GM12892 (cell line): ENCODE measurements at regions not wholly inside any gene's neighbourhood (a gene's known extent, or its start where the extent isn't known, plus 50 kb on each side); places are given as distances from the start of the nearest gene placed in this dataset.
A peak's percentile ranks its signal among the peaks of the same experiment; 100 is the strongest.
"Not testable (repeated sequence)": the region's sequence is repeated elsewhere in the genome, so short reads cannot be mapped to it uniquely, and the experiment has no call there.

ENCODE experiments used
- DNase-seq: peaks from one replicate; pipeline ENCODE4 v3.0.0; 2011; ENCODE audit not compliant: insufficient read length
- FAIRE-seq: peaks from 2 replicates; lab custom pipeline; 2011; peaks lifted over from hg19 to GRCh38; lab: Jason Lieb, UNC

GRCh38 chr11:3583476-3583875, 58.3 kb downstream of the ART5 start:
- DNase-seq, FAIRE-seq: not testable (repeated sequence)

- DNase-seq, FAIRE-seq: not testable (repeated sequence)
Observed at GRCh38 chr11:3581389-3581725, 60.4 kb downstream of the ART5 start.

GRCh38 chr11:3580487-3581388, 61.1 kb downstream of the ART5 start:
- not testable (repeated sequence) for FAIRE-seq
- peak; percentile 23 for DNase-seq

GRCh38 chr11:3579600-3580459, 62.0 kb downstream of the ART5 start:
- not testable (repeated sequence) for FAIRE-seq

GRCh38 chr11:3576066-3576604, 65.7 kb downstream of the ART5 start:
- DNase-seq, FAIRE-seq: not testable (repeated sequence)

More at GRCh38 chr11:3579600-3580459, 62.0 kb downstream of the ART5 start:
- not testable (repeated sequence) for DNase-seq

- not testable (repeated sequence) for FAIRE-seq, DNase-seq
Observed at GRCh38 chr11:3572976-3573647, 68.7 kb downstream of the ART5 start.

GRCh38 chr11:3571752-3572151, 70.0 kb downstream of the ART5 start:
- FAIRE-seq, DNase-seq: not testable (repeated sequence)

GRCh38 chr11:3565838-3566237, 76.0 kb downstream of the ART5 start:
- FAIRE-seq, DNase-seq: not testable (repeated sequence)

GRCh38 chr11:3564383-3564782, 77.4 kb downstream of the ART5 start:
- not testable (repeated sequence) for FAIRE-seq, DNase-seq

GRCh38 chr11:3554621-3555020, 87.2 kb downstream of the ART5 start:
- DNase-seq, FAIRE-seq: not testable (repeated sequence)

- FAIRE-seq, DNase-seq: not testable (repeated sequence)
Observed at GRCh38 chr11:3544990-3545389, 96.8 kb downstream of the ART5 start.

GRCh38 chr11:3538220-3538619, 103.6 kb downstream of the ART5 start:
- not testable (repeated sequence) for DNase-seq

GRCh38 chr11:3537254-3537653, 104.5 kb downstream of the ART5 start:
- not testable (repeated sequence) for FAIRE-seq, DNase-seq

More at GRCh38 chr11:3538220-3538619, 103.6 kb downstream of the ART5 start:
- not testable (repeated sequence) for FAIRE-seq

- FAIRE-seq, DNase-seq: not testable (repeated sequence)
Observed at GRCh38 chr11:3532958-3533357, 108.8 kb downstream of the ART5 start.

GRCh38 chr11:3531280-3531679, 110.5 kb downstream of the ART5 start:
- FAIRE-seq, DNase-seq: not testable (repeated sequence)

- FAIRE-seq, DNase-seq: not testable (repeated sequence)
Observed at GRCh38 chr11:3523567-3523966, 118.2 kb downstream of the ART5 start.

- not testable (repeated sequence) for FAIRE-seq, DNase-seq
Observed at GRCh38 chr11:3520905-3521304, 120.9 kb downstream of the ART5 start.

GRCh38 chr11:3519841-3520240, 122.0 kb downstream of the ART5 start:
- FAIRE-seq, DNase-seq: not testable (repeated sequence)

GRCh38 chr11:3516934-3517567, 124.7 kb downstream of the ART5 start:
- FAIRE-seq, DNase-seq: not testable (repeated sequence)
